DOHH2 (cell line): ENCODE measurements at regions not wholly inside any gene's neighbourhood (a gene's known extent, or its start where the extent isn't known, plus 50 kb on each side); places are given as distances from the start of the nearest gene placed in this dataset.

Source experiments
- EZH2phosphoT487 ChIP-seq: fragments of 200-600 bp; sonication (generic); IDR thresholded peaks from 2 replicates; pipeline ENCODE4 v1.6.1; 2017; ENCODE audit warnings: borderline replicate concordance, mild to moderate bottlenecking, antibody characterized with exemption, low read length, moderate library complexity, mixed read lengths
- TF ChIP-seq, protein P1 (sequence below): fragments of 200-600 bp; sonication (generic); IDR thresholded peaks from one replicate; pipeline ENCODE4 v1.5.1; 2014; ENCODE audit warnings: antibody characterized with exemption, mild to moderate bottlenecking, low read depth, low read length; ENCODE audit not compliant: poor library complexity, severe bottlenecking

- TF ChIP-seq, protein P1, sequence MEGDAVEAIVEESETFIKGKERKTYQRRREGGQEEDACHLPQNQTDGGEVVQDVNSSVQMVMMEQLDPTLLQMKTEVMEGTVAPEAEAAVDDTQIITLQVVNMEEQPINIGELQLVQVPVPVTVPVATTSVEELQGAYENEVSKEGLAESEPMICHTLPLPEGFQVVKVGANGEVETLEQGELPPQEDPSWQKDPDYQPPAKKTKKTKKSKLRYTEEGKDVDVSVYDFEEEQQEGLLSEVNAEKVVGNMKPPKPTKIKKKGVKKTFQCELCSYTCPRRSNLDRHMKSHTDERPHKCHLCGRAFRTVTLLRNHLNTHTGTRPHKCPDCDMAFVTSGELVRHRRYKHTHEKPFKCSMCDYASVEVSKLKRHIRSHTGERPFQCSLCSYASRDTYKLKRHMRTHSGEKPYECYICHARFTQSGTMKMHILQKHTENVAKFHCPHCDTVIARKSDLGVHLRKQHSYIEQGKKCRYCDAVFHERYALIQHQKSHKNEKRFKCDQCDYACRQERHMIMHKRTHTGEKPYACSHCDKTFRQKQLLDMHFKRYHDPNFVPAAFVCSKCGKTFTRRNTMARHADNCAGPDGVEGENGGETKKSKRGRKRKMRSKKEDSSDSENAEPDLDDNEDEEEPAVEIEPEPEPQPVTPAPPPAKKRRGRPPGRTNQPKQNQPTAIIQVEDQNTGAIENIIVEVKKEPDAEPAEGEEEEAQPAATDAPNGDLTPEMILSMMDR: no peak
- no peak for TF ChIP-seq EZH2phosphoT487
Observed at GRCh38 chr7:133165001-133165400, 83.1 kb upstream of the CHCHD3 start.
